WTC11 (cell line): ENCODE measurements at regions not wholly inside any gene's neighbourhood (a gene's known extent, or its start where the extent isn't known, plus 50 kb on each side); places are given as distances from the start of the nearest gene placed in this dataset.

Experiments
- ATAC-seq: fragments of 200-7000 bp; cut with Tn5 transposase; 2 replicates; pipeline ENCODE4 v1.10.0; 2021; ENCODE audit warnings: mild to moderate bottlenecking, moderate library complexity
- CTCF ChIA-PET: fragments of 300-600 bp; sonication (Branson Sonifier 250); formaldehyde crosslinking; loops from one replicate; lab custom pipeline; 2021; ENCODE audit warnings: antibody characterized with exemption; lab: Charles Lee
- POLR2A ChIA-PET: fragments of 350-600 bp; sonication (Branson Sonifier 250); formaldehyde crosslinking; loops from one replicate; lab custom pipeline; 2021; ENCODE audit warnings: antibody characterized with exemption; lab: Charles Lee
- DNase-seq: peaks from one replicate; pipeline ENCODE4 v3.0.0; 2021; ENCODE audit warnings: low spot score
- H3K27ac Mint-ChIP-seq: 2 replicates; pipeline ENCODE4 v1.8.0; 2021; ENCODE audit warnings: mixed read lengths
- H3K27me3 Mint-ChIP-seq: 2 replicates; pipeline ENCODE4 v1.8.0; 2021; ENCODE audit warnings: low read depth, mild to moderate bottlenecking, moderate library complexity, mixed read lengths
- H3K36me3 Mint-ChIP-seq: 2 replicates; pipeline ENCODE4 v1.8.0; 2021; ENCODE audit warnings: mixed read lengths
- H3K4me1 Mint-ChIP-seq: 2 replicates; pipeline ENCODE4 v1.8.0; 2022; ENCODE audit warnings: mixed read lengths
- H3K4me3 Mint-ChIP-seq: 2 replicates; pipeline ENCODE4 v1.8.0; 2021; ENCODE audit warnings: mild to moderate bottlenecking, moderate library complexity, mixed read lengths
- H3K9me3 Mint-ChIP-seq: 2 replicates; pipeline ENCODE4 v1.8.0; 2021; ENCODE audit warnings: mixed read lengths
- ATF1 ChIP-seq: sonication (generic); formaldehyde crosslinking; IDR thresholded peaks from 2 replicates; pipeline ENCODE4 v1.8.1; 2023; ENCODE audit warnings: mild to moderate bottlenecking, moderate library complexity, missing genetic modification reagents
- GRHL2 ChIP-seq: fragments of 250-450 bp; sonication (Bioruptor Pico); IDR thresholded peaks from 2 replicates; pipeline ENCODE4 v1.8.0; 2022; ENCODE audit warnings: mild to moderate bottlenecking, moderate library complexity; ENCODE audit not compliant: insufficient replicate concordance, severe bottlenecking
- GTF2I ChIP-seq: fragments of 250-450 bp; sonication (Bioruptor Pico); conservative IDR thresholded peaks from 2 replicates; pipeline ENCODE4 v1.4.0; 2021; ENCODE audit warnings: mild to moderate bottlenecking
- NFE2L1 ChIP-seq: sonication (generic); formaldehyde crosslinking; IDR thresholded peaks from 2 replicates; pipeline ENCODE4 v1.8.1; 2023; ENCODE audit warnings: missing genetic modification reagents
- NR2C2 ChIP-seq: sonication (generic); formaldehyde crosslinking; IDR thresholded peaks from 2 replicates; pipeline ENCODE4 v1.8.0; 2022; ENCODE audit warnings: mild to moderate bottlenecking, missing genetic modification reagents
- OVOL2 ChIP-seq: fragments of 250-450 bp; sonication (Bioruptor Pico); IDR thresholded peaks from 2 replicates; pipeline ENCODE4 v1.9.0; 2021; ENCODE audit warnings: mild to moderate bottlenecking, borderline replicate concordance
- SMAD3 ChIP-seq: sonication (generic); formaldehyde crosslinking; IDR thresholded peaks from 2 replicates; pipeline ENCODE4 v1.8.0; 2022; ENCODE audit warnings: missing genetic modification reagents, mild to moderate bottlenecking, borderline replicate concordance
- SOX15 ChIP-seq: fragments of 250-450 bp; sonication (Bioruptor Pico); IDR thresholded peaks from 2 replicates; pipeline ENCODE4 v1.9.0; 2021; ENCODE audit warnings: mild to moderate bottlenecking
- ZNF138 ChIP-seq: sonication (generic); formaldehyde crosslinking; conservative IDR thresholded peaks from 2 replicates; pipeline ENCODE4 v1.8.1; 2022; ENCODE audit warnings: mild to moderate bottlenecking, moderate library complexity, missing genetic modification reagents
- ZNF671 ChIP-seq: fragments of 250-450 bp; sonication (Bioruptor Pico); IDR thresholded peaks from 2 replicates; pipeline ENCODE4 v1.8.0; 2021; ENCODE audit warnings: mild to moderate bottlenecking
- TF ChIP-seq, protein P1 (sequence below): fragments of 250-450 bp; sonication (Bioruptor Pico); IDR thresholded peaks from 2 replicates; pipeline ENCODE4 v1.8.0; 2021; ENCODE audit warnings: mild to moderate bottlenecking
- TF ChIP-seq, protein P2 (sequence below): sonication (generic); formaldehyde crosslinking; IDR thresholded peaks from 2 replicates; pipeline ENCODE4 v1.8.1; 2023; ENCODE audit warnings: mild to moderate bottlenecking, missing genetic modification reagents
- TF ChIP-seq, protein P3 (sequence below): sonication (generic); formaldehyde crosslinking; conservative IDR thresholded peaks from 2 replicates; pipeline ENCODE4 v1.8.1; 2022; ENCODE audit warnings: mild to moderate bottlenecking, missing genetic modification reagents
- TF ChIP-seq, protein P4 (sequence below): fragments of 250-450 bp; sonication (Bioruptor Pico); IDR thresholded peaks from 2 replicates; pipeline ENCODE4 v1.9.0; 2021; ENCODE audit warnings: mild to moderate bottlenecking
- TF ChIP-seq, protein P5 (sequence below): fragments of 250-450 bp; sonication (Bioruptor Pico); IDR thresholded peaks from 2 replicates; pipeline ENCODE4 v1.9.0; 2021; ENCODE audit warnings: mild to moderate bottlenecking, borderline replicate concordance
- TF ChIP-seq, protein P6 (sequence below): fragments of 250-450 bp; sonication (Bioruptor Pico); conservative IDR thresholded peaks from 2 replicates; pipeline ENCODE4 v1.9.0; 2021; ENCODE audit warnings: mild to moderate bottlenecking

DNA sequence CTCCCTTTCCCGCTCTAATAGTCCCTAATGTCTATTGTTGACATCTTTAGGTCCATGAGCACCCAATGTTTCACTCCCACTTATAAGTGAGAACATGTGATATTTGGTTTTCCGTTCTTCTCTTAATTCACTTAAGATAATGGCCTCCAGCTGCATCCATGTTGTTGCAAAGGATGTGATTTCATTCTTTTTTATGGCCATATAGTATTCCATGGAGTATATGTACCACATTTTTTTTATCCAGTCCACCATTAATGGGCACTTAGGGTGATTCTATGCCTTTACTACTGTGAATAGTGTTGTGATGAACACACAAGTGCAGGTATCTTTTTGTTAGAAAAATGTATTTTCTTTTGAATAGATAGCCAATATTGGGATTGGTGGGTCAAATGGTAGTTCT is 126.0 kb upstream of the RAB3GAP2 start (continued):
- TF ChIP-seq OVOL2 (no peak), SOX15 (CRISPR knock-in tag) (no peak)
- TF ChIP-seq, protein P1, sequence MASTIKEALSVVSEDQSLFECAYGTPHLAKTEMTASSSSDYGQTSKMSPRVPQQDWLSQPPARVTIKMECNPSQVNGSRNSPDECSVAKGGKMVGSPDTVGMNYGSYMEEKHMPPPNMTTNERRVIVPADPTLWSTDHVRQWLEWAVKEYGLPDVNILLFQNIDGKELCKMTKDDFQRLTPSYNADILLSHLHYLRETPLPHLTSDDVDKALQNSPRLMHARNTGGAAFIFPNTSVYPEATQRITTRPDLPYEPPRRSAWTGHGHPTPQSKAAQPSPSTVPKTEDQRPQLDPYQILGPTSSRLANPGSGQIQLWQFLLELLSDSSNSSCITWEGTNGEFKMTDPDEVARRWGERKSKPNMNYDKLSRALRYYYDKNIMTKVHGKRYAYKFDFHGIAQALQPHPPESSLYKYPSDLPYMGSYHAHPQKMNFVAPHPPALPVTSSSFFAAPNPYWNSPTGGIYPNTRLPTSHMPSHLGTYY (CRISPR knock-in tag) = no peak
- TF ChIP-seq, protein P2, sequence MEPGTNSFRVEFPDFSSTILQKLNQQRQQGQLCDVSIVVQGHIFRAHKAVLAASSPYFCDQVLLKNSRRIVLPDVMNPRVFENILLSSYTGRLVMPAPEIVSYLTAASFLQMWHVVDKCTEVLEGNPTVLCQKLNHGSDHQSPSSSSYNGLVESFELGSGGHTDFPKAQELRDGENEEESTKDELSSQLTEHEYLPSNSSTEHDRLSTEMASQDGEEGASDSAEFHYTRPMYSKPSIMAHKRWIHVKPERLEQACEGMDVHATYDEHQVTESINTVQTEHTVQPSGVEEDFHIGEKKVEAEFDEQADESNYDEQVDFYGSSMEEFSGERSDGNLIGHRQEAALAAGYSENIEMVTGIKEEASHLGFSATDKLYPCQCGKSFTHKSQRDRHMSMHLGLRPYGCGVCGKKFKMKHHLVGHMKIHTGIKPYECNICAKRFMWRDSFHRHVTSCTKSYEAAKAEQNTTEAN (CRISPR knock-in tag) = no peak
- TF ChIP-seq, all 79 proteins: peak for 0

DNA sequence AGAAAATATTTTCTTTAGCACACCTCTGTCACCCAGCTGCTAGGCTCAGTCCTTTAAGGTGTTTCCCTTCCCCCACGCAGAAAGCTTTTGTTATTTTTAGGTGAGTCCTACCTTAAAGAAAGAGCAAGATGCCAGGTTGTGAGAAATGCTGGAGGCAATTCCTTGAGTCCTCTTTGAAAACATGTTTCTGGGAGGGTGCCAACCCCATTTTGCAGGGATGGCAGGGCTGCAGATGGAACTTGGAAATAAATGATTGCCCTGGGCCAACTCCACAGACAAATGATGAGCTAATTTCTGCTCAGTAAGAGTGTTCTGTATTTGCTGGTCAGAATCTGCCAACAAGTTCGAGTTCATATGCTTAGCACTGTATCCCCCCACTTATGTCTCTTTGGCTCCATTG is 119.2 kb upstream of the RAB3GAP2 start:
- Mint-ChIP-seq H3K27ac (no peak overlapping the region), H3K4me1 (peaks cover 18% of the 10 kb centered on the region), H3K4me3 (no peak overlapping the region), H3K36me3 (no peaks in the 10 kb centered on the region), H3K27me3 (no peaks in the 10 kb centered on the region), H3K9me3 (no peaks in the 10 kb centered on the region)
- DNase-seq (no peak), ATAC-seq (peak; percentile 22; the same call in 1 of the 2 replicates)
- ChIA-PET CTCF (interaction anchor here (1.2 to 1.4 kb wide), 2 partner anchors 13 to 95 kb away, joined by 3 to 5 read pairs; no protein-coding TSS in a partner anchor), POLR2A (no interaction called here)
- TF ChIP-seq ZNF671 (CRISPR knock-in tag) = no peak
- no peak for TF ChIP-seq SOX15 (CRISPR knock-in tag)
- TF ChIP-seq, protein P3, sequence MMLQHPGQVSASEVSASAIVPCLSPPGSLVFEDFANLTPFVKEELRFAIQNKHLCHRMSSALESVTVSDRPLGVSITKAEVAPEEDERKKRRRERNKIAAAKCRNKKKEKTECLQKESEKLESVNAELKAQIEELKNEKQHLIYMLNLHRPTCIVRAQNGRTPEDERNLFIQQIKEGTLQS (CRISPR knock-in tag) = no peak
- TF ChIP-seq, protein P4, sequence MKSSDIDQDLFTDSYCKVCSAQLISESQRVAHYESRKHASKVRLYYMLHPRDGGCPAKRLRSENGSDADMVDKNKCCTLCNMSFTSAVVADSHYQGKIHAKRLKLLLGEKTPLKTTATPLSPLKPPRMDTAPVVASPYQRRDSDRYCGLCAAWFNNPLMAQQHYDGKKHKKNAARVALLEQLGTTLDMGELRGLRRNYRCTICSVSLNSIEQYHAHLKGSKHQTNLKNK (CRISPR knock-in tag) = no peak
- no peak for TF ChIP-seq GTF2I (CRISPR knock-in tag)
- TF ChIP-seq SMAD3 (CRISPR knock-in tag) = no peak
- TF ChIP-seq, protein P5, sequence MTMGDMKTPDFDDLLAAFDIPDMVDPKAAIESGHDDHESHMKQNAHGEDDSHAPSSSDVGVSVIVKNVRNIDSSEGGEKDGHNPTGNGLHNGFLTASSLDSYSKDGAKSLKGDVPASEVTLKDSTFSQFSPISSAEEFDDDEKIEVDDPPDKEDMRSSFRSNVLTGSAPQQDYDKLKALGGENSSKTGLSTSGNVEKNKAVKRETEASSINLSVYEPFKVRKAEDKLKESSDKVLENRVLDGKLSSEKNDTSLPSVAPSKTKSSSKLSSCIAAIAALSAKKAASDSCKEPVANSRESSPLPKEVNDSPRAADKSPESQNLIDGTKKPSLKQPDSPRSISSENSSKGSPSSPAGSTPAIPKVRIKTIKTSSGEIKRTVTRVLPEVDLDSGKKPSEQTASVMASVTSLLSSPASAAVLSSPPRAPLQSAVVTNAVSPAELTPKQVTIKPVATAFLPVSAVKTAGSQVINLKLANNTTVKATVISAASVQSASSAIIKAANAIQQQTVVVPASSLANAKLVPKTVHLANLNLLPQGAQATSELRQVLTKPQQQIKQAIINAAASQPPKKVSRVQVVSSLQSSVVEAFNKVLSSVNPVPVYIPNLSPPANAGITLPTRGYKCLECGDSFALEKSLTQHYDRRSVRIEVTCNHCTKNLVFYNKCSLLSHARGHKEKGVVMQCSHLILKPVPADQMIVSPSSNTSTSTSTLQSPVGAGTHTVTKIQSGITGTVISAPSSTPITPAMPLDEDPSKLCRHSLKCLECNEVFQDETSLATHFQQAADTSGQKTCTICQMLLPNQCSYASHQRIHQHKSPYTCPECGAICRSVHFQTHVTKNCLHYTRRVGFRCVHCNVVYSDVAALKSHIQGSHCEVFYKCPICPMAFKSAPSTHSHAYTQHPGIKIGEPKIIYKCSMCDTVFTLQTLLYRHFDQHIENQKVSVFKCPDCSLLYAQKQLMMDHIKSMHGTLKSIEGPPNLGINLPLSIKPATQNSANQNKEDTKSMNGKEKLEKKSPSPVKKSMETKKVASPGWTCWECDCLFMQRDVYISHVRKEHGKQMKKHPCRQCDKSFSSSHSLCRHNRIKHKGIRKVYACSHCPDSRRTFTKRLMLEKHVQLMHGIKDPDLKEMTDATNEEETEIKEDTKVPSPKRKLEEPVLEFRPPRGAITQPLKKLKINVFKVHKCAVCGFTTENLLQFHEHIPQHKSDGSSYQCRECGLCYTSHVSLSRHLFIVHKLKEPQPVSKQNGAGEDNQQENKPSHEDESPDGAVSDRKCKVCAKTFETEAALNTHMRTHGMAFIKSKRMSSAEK = no peak
- TF ChIP-seq OVOL2 = no peak
- TF ChIP-seq, protein P1 (CRISPR knock-in tag) = no peak
- TF ChIP-seq ATF1 = no peak
- TF ChIP-seq GRHL2 (CRISPR knock-in tag) = no peak
- no peak for TF ChIP-seq ZNF138
- no peak for TF ChIP-seq NFE2L1 (CRISPR knock-in tag)
- TF ChIP-seq NR2C2 = no peak
- TF ChIP-seq, protein P6, sequence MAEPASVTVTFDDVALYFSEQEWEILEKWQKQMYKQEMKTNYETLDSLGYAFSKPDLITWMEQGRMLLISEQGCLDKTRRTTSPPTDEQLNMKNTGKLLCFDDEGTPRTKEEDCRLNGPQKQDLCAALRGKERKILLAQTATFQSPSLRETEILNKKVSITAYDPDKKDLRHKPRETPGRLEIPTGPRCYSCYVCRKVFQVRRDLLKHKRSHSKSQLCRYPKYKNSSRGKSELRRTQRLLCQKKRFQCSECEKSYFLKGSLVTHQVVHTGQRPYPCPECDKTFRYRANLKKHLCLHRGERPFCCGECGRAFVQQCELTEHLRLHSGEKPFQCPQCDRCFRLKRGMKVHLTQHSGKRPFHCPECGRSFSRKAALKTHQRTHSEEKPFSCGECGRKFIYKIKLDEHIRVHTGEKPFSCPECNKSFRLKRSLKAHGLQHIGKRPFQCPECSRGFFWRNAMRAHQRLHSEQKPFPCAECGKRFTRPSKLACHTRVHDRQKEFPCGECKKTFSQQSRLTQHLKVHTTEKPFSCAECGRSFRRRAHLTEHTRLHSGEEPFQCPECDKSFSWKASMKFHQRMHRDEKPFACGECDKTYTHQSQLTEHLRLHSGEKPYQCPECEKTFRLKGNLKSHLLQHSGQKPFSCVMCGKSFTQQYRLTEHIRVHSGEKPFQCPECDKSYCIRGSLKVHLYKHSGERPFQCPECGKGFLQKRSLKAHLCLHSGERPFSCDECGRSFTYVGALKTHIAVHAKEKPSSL = no peak
- TF ChIP-seq, all 79 proteins: peak for 0
